Left renal cortex interstitium (tissue), 4 donors: ENCODE measurements at regions not wholly inside any gene's neighbourhood (a gene's known extent, or its start where the extent isn't known, plus 50 kb on each side); places are given as distances from the start of the nearest gene placed in this dataset.

ENCODE experiments used
- DNase-seq, 4 donors: peaks; one replicate each; pipeline ENCODE4 v3.0.0-alpha.2; 2013; ENCODE audit warnings: low read depth in 4 of 4, low spot score in 2 of 4, missing footprints in 1 of 4

- no peak for DNase-seq
Observed at GRCh38 chr9:135230386-135230765, 142.9 kb downstream of the OLFM1 start.

DNA sequence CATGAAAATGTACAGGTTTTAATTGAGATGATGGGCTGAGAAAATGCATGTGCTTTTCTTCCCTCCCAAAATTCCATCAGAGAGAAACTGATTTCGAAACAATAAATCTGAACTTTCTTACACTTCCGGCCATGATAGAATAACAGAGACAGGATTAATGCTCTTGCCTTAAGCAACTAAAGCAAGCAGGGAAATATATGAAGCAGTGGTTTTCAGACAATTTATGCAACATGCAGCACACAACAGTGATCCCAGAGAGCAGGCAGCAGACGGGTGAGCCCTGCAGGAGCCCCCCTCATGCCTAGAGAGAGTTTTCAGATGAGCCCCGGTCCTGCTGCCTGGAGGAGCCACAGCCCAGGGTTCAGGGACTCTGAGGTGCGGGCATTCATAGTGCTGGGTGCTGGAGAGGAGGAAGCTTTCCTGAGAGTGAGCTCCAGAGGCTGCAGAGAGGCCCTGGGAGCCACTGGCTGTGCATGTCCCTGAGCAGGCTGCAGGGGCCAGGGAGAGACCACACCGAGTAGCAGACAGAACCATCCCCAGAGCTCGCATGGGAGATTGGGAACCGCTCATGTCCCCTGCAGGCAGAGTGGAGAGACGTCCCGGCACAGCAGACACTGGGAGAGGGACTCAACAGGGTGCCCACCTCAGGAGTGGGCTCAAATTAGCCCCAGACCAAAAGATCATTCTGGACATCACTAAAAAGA, 143.5 kb downstream of the OLFM1 start:
- no peak for DNase-seq

- DNase-seq, result no peak
Observed at GRCh38 chr9:135239100-135239768, 151.8 kb downstream of the OLFM1 start.

DNA sequence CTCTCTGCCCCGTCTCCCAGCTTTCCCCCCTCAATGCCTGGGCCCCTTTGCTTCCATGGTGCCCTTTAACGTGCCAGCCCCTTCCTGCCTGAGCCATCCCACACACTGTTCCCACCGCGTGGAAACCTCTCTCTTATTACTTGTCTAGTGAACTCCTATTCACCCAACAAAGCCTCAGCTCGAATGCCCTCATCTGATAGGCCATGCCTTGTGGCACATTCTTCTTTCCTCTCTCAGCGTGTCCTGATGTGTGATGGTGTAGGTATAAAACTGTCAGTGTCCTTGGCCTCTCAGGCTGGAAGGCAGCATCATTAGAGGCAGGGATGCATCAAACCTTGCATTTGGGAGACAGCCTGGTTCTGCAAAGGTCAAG, 152.3 kb downstream of the OLFM1 start:
- DNase-seq, result no peak

GRCh38 chr9:135240222-135240621, 152.8 kb downstream of the OLFM1 start:
- no peak for DNase-seq

DNA sequence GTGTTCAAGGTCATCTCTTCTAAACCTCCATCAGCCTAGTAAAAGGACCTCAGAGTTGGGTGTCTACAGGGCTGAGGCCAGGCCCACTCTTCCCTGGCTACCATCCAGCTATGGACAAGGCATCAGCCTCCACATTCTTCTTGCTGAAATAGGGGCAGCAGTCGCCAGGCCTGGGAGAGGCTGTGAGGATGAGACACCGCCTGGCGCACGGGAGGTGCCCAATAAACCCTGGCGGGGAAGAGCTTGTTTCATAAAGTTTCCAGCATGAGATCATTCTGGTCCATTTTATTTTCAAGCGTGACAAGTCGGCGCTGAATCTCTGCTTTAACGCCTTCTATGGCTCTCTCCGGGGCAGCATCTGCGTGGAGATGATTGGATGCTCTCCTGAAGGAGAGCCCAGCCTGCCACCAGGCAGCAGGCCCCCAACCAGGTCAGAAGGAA, 153.4 kb downstream of the OLFM1 start:
- DNase-seq, result no peak

DNA sequence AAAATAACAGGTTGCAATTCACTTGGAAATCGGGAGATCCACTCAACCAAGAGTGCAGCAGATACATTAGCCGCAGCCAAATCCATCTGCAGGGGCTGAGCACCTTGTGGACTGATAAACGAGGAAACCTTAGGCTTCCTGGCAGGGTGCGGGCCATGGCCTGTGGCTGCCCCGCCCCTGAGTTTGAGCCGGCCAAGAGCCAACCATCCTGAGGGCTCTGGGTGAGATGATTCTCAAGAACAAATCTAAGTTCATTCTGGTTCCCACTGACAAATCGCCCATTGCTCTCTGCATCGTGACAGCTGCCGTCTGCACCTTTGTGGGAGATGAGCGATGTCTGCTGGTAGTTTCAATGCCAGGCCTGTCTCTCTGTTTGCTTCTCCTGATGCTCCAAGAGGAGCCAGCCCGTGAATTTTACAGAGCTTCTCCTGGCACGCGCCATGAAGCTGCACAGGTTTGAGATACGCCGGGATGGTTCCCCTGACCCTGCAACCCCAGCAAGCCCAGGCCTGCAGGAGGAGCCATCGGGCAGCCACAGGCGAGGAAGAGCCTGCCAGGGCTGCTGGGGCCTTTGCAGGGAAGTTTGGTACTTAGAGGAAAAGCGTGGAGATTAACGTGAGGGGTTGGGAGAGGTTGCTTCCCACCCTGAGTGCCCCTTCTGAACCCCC, 154.0 kb downstream of the OLFM1 start:
- DNase-seq, result no peak

GRCh38 chr9:135242049-135242396, 154.6 kb downstream of the OLFM1 start:
- no peak for DNase-seq

GRCh38 chr9:135242406-135242805, 154.9 kb downstream of the OLFM1 start:
- no peak for DNase-seq

DNA sequence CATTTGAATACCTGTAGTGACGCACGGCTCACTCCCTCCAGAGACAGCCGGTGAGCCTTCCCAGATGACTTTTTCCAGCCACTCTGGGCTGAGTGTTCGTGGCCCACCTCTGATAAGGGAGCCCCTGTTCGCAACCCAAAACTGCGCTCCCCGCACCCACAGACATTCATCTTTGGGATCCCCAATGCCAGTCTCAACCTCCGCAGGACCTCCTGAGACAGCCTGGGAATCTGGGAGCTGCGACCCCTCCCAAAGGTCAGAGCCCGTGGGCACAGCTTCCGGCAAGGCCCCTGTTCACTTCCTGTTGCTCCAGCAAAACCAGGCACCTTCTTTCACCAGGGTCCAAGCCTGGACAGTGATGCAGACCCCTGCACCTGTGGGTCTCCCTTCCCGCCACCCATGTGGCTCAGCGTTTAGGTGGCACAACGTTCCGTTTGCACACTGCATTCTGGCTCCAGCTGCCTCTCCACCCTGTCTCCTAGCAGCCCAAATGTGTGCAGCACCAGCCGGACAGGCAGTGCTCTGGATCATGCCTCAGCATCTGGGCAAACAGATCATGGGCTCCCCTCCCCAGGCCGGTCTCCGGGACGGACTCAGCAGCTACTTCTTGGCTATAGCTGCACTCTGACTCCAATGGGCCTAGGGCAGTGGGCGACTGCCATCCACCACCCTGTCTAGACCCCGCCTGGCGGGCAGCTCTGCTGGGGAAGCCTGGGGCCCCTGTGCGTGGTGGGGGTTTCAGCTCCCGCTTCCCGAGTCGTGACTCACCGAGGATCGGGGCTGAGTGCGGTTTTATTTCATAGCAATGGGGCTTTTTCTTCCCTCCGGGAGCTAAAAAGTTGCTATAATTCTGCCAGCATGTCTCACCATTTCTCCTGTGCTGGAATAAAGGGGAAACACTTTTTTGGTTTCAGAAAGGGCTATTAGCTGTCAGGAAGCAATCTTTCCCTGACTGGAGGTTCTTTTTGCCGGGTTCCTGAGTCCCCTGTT, 156.0 kb downstream of the OLFM1 start:
- DNase-seq, result no peak

DNA sequence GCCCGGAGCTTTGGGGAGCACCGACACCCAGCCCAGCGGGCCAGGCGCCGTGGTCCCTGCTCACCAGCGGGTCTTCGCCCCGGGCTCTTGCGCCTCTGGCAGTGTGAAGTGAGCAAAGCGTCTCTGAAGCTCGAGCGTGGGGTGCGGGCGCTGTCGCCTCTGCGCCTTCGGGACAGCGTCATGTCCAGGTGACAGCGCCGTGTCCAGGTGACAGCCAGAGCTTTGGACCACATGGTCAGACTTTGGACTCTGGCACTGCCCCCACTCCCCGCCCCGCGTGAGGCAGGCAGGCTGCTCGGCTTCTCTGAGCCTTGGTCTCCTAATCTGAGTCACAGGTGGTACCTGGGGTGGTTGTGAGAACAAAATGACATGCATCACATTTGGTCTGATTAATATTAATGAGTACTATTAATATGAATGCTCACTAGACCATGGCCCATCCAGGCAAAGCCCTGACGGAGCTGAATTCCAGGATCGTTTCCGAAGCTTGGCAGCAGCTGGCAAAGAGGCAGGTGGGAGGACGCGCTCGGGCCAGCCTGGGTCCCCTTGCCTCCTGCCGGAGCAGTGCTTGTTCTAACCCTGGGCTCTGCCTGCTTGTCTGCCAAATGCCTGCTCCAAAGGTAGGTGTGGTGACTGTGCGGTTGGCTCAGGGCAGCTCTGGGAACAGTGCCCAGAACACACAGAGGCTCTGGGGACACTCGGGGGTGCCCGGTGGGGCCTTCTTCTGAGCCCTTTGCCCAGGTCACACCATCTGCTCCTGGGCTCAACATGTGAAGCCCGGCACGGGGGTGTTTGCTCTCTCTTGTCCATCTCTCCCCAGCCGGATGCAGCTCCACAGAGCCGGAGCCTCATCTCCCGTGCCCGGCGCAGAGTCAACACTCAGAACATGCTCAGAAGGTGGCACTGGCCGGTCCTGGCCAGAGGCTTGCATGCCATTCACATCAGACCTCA, 157.1 kb downstream of the OLFM1 start:
- DNase-seq, result no peak

DNA sequence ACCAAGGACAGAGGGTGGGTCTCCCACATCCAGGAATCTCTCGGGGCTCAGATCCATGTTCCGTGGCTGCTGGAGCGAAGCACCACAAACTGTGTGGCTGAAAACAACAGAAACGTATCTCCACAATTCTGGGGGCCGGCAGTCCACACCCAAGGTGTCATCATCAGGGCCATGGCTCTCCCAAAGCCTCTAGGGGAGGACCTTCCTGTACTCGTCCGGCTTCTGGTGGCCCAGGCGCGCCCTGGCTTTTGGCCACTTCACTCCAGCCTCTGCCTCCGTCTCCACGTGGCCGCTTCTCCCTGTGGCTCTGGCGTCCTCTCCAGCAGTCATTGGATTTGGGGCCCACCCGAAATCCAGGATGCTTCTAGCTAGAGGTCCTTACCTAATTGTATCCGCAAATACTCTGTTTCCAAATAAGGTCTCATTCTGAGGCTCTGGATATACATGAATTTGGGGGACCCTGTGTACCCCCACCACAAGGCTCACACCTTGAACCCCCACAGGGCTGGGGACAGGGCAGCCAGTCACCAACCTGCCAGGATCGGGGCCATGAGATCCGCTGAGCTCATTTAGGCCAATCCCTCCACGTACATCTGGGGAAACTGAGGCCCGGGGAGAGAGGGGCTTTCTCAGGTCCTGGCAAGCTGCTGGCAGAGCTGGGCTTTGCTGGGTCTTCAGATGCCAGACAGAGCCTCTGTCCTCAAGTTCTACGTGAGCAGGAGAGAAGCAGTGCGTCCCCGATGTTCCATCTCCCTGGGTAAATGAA, 158.2 kb downstream of the OLFM1 start:
- DNase-seq, result no peak

- DNase-seq, result no peak
Observed at GRCh38 chr9:135246248-135247205, 159.1 kb downstream of the OLFM1 start.

GRCh38 chr9:135247227-135247930, 159.9 kb downstream of the OLFM1 start:
- DNase-seq, result no peak

GRCh38 chr9:135248111-135248510, 160.6 kb downstream of the OLFM1 start:
- DNase-seq, result no peak

DNA sequence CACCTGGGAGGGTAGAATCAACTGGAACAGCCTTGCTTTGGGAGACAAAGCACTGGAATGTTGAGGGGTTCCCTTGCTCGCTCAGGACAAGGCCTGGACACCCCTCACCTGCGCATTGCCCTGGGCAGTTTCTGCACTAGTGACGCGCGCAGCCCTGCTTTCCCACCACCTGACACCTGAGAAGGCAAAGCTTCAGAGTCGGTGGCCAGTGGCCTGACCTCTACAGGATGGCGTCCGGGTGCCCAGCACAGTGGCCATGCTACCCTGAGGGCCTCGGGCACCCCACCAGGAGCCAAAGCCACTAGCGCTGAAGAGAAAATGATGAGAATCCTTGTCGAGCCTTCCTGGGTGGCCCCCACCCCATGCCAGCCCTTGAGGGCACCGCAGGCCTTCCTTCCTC, 161.3 kb downstream of the OLFM1 start:
- DNase-seq, result no peak

DNA sequence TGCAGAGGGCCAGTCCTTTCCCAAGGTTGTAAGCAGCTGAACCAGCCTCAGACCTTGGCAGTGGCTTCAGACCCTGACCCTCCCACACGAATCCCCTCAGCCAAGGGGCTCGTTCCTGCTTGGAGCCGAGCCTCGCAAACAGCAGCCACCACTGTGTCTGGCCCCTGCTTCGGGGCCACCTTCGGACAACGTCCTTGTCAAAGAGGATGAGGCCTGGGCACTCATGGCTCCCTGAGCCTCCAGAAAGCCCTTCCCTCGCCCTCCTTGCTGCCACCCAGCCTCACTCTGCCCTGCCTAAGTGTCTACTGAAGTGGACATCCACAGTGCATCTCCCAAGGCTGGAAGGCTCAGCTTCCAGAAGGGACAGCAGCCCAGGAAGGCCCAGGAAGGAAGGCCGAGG, 161.7 kb downstream of the OLFM1 start:
- DNase-seq, result no peak
